HG02981 (cell line): ENCODE measurements at regions not wholly inside any gene's neighbourhood (a gene's known extent, or its start where the extent isn't known, plus 50 kb on each side); places are given as distances from the start of the nearest gene placed in this dataset.

Source experiments
- ATAC-seq: cut with Tn5 transposase; IDR thresholded peaks from one replicate; pipeline ENCODE4 v1.9.1; 2021; ENCODE audit warnings: mild to moderate bottlenecking, moderate library complexity; ENCODE audit not compliant: unreplicated experiment

- no peak for ATAC-seq
Measured at GRCh38 chr9:106400950-106401349, 462.0 kb upstream of the ZNF462 start.

- ATAC-seq, result no peak
Measured at GRCh38 chr9:106403081-106403480, 459.9 kb upstream of the ZNF462 start.

DNA sequence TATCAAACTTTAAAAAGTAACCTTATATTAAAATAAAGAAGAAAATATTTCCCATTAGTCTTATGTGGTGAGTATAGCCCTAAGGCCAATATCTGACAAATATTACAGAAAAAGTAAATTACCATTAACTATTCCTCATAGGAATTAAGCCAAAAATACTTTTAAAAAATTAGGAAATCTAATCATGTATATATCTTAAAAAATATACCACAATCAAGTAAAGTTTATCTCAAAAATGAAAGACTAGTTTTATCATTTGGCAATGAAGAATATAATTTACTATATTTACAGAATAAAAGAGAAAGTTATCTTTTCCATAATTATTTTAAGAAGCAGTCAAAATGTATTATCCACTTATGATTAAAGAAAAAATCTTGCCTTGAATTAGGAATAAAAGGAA, 458.8 kb upstream of the ZNF462 start:
- no peak for ATAC-seq

DNA sequence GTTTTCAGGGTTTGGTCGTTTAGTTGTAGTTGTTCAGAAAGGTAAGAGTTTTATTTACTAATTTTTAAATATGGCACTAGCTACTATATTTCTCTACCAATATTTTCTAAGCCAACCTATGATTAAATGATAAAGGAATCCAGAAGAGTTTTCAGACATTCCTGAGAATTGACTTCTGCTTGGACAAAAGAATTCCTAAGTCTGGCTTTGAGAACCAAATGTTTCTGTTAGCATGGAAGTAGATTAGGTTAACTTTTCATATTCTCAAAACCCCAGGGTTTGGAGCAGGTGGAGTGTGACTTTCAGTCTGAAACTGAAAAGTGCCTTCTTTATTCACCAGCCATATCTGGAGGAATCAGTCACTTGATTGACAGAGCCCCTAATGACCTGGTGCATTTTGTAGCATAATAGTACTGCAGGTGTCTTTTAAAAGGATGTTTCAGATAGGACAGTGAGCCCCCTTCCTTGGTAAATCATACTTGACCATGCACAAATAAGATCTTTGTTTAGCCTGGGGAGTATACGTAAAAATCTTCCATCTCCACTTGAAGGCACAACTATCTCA, 457.0 kb upstream of the ZNF462 start:
- ATAC-seq, result no peak

DNA sequence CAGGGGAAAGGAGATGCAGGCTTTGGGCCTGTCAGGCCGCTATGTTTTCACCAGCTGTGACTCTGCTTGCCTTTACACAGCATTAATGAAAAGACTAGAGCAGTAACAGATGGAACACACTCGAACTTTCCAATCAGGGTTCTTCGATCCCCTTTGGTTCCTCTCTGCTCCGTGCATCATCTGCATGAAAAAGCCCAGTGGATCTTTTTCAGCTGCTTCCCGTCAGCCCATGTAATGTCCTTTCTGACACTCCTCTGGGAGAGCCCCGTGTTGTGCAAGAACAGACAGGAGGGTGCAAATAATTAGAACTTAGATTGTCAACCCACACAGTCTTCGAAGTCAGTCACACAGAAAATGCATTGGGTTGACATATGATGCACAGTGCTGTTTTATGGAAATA, 448.9 kb upstream of the ZNF462 start:
- ATAC-seq, result no peak

DNA sequence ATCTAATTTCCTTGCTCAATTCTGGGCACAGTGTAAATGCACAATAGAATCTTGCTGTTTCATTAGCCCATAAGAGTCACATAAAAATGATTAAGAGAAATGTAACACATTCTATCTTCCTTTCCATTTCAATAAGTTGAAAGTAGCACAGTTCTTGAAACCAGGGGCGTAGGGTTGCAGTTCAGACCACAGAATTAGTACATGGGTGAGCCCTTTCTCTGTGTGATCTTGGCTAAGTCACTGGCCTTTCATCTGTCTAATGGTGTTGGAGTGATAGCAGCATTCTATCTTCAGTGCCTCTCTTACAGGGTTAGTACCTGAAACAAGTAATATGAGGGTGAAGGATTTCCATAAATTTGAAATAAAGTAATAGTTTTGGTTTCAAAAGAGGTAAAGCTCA, 445.3 kb upstream of the ZNF462 start:
- peak; percentile 25 for ATAC-seq

- no peak for ATAC-seq
Measured at GRCh38 chr9:106419829-106420228, 443.1 kb upstream of the ZNF462 start.

DNA sequence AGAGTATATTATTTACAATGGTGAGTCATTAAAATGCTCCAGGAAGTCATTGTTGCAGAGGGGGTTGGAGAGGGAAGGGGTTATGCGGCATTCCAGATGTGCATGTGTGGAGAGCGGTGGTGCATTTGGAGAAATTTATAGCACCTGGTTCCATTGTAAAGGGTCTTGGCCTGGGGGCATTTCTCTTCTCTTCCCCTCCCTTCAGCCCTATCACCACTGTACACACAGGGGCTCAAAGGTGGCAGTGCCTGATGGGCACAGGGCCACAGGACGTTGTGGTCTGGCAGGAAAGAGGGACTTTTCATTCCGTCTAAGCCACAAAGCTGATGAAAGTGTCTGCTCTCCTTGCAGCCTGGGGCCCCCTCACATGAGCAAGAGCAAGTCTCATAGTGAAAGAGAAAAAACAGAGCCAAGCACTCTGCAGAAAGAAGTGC, 442.4 kb upstream of the ZNF462 start:
- ATAC-seq, result peak; percentile 67

DNA sequence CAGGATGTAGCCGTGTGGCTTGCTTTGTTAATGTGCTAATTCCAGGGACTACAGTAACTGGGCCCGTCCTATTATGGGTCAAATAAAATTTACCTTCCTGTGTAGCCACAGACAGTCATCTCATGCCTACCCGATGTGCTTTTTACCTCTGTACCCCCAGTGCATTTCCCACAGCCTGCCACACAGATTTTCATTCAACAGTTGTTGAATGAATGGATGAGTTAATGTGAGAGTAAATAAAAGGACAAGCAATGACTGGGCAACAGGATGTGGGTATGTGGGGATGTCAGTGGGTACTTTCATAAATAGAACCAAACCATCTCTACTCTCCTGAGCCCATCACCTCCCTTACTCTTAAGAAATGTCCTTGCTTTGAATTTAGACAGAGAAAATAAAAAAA, 441.2 kb upstream of the ZNF462 start:
- peak; percentile 59 for ATAC-seq

DNA sequence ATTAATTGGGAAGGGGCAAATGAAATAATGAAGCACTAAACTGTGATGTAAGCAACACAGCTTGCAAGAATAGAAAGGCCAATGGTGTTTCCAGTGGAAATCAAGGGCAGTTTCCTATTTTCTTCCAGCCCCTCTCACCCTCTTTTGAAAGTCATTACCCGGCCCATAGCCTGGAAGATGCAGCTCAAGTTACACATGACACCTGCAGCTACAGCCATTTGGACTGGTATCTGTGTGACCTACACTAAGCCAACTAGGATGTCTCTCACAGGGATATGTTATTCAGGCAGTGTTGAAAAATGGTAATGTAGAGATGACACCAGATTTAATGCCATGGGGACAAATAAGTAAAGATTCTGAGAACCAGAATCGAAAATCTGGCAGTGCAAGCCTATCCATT, 439.4 kb upstream of the ZNF462 start:
- ATAC-seq, result no peak

GRCh38 chr9:106432631-106433030, 430.3 kb upstream of the ZNF462 start:
- no peak for ATAC-seq

GRCh38 chr9:106438928-106439327, 424.0 kb upstream of the ZNF462 start:
- ATAC-seq, result no peak

DNA sequence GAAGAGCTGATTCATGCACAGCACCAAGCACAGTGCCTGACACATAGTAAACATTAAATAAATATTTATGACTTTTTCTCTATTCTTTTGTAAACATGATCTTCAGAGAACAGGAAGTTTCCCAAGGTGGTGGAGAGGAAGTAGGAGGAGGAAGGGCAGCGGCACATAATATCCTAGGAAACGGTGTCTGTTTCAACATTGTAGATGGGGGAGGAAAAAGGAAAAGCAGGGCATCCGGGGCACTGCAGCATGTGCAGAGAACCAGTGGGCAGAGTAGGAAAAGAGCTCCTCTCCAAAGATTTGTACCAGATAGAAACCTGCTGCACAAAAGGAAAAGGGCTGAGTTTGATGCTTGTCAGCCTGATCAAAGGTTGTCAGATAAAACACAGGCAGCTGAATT, 421.7 kb upstream of the ZNF462 start:
- no peak for ATAC-seq

GRCh38 chr9:106443520-106443919, 419.4 kb upstream of the ZNF462 start:
- no peak for ATAC-seq

GRCh38 chr9:106445107-106445506, 417.9 kb upstream of the ZNF462 start:
- ATAC-seq, result no peak

DNA sequence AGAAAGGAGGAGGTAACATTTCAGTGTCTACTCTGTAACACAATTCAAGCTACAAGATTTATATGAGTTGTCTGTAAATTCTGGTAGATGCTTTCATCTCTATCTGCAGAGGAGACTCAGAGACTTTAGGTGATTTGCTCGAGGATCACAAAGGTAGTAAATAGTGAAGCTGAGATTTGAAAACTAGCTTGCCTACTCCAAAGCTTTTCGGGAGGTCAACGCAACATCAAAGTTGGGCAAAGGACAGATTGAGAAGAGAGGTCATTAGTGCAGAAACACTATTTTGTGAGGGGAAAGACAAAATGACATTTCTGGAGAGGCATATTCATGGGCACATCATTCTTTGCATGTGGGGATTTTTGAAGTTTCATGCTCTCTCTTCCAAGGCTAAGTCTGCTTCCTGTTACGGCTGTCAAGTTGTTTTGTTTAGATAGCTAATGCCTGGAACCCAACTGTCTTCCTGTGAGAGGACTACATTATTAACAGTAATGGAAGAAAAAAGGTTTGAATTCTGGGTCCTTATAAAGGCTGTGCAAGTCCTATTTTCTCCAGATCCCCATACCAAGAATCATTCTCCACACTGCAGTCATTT, 413.5 kb upstream of the ZNF462 start:
- no peak for ATAC-seq

GRCh38 chr9:106450549-106450948, 412.4 kb upstream of the ZNF462 start:
- ATAC-seq, result no peak

GRCh38 chr9:106451223-106451622, 411.7 kb upstream of the ZNF462 start:
- ATAC-seq, result no peak

DNA sequence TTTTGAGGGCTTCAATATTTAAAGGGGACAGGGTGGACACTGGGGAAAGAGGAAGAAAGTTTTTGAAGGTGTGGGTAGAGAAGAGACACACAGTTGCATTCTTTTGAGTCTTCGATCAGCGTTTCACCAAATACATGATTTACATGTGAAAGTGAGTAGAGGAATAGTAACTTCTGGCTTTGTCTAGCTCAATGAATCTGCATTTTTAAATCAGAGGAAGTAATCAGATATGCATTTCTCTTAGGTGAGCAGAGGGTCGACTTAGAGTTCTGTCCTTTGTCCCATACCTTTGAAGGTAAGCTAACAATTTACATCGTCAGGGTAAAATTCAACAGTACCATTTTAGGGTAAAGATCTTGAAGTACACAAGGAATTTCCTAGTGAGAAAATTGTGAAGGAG, 406.4 kb upstream of the ZNF462 start:
- ATAC-seq, result no peak

- no peak for ATAC-seq
Measured at GRCh38 chr9:106467113-106467864, 395.7 kb upstream of the ZNF462 start.

GRCh38 chr9:106467865-106468164, 395.2 kb upstream of the ZNF462 start:
- no peak for ATAC-seq

GRCh38 chr9:106468431-106468830, 394.5 kb upstream of the ZNF462 start:
- peak; percentile 74 for ATAC-seq

- ATAC-seq, result no peak
Measured at GRCh38 chr9:106478312-106478711, 384.7 kb upstream of the ZNF462 start.
